Endothelial cell of hepatic sinusoid (primary cell): ENCODE measurements at regions not wholly inside any gene's neighbourhood (a gene's known extent, or its start where the extent isn't known, plus 50 kb on each side); places are given as distances from the start of the nearest gene placed in this dataset.

Source experiments
- in situ Hi-C: cut with HindIII; loops from 2 replicates; pipeline ENCODE4 v1.10.0; 2017; ENCODE audit warnings: low sequenced_read_pairs

- in situ Hi-C loops = no loop called here
Observed at GRCh38 chr3:44185396-44185915, 56.2 kb upstream of the TOPAZ1 start.

GRCh38 chr3:44186111-44186672 lies 55.5 kb upstream of the TOPAZ1 start:
- in situ Hi-C loops = no loop called here

DNA sequence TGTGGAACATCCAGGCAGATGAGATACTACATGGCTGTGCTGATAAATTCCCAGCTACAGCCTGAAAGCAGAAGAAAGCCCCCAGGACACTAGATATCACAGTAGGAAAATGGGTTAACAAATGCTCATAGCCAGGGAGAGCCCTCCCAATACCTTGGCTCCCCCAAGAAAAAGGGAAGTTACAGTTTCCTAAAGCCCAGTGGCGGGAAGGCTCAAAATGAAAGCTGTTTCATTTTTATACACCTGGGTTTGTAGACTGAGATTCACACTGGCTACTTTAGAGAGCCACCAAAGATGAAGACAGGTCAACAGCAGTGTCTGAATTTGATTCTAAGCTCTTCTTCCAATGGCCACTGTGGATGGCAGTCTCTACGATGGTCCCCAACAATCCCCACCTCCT lies 55.0 kb upstream of the TOPAZ1 start:
- in situ Hi-C loops = no loop called here
